ENCODE measurements at regions not wholly inside any gene's neighbourhood (a gene's known extent, or its start where the extent isn't known, plus 50 kb on each side); places are given as distances from the start of the nearest gene placed in this dataset.

- no peak overlapping the region for H2BK20ac ChIP-seq (ENCODE audit: low read depth, low read length, poor library complexity, severe bottlenecking)
- H3K27ac ChIP-seq (ENCODE audit: insufficient read length, low read depth, low read length) = no peak overlapping the region
These were observed 265.4 kb downstream of the FOXD2 start for GRCh38 chr1:47703156-47703825.

More at GRCh38 chr1:47703156-47703825, 265.4 kb downstream of the FOXD2 start:
- no peak overlapping the region for H4K91ac ChIP-seq (ENCODE audit: insufficient read length, low read depth, low read length)
- H3K36me3 Mint-ChIP-seq (ENCODE audit: insufficient read depth in 1 of 3, low read depth in 3 of 3) = no peaks in the 10 kb centered on the region
- H3K23ac ChIP-seq (ENCODE audit: insufficient read length, low read depth, low read length) = no peak overlapping the region
- no peak overlapping the region for H3K18ac ChIP-seq (ENCODE audit: insufficient read length, low read depth, low read length)
- H3K9me3 Mint-ChIP-seq = no peaks in the 10 kb centered on the region
- no peak overlapping the region for H2BK120ac ChIP-seq (ENCODE audit: low read depth, low read length, poor library complexity, severe bottlenecking)
- no peak overlapping the region for H3K9ac ChIP-seq (ENCODE audit: extremely low read depth, insufficient read length, low read length)
- H3K4me1 ChIP-seq (ENCODE audit: insufficient read depth, low read length) = no peaks in the 10 kb centered on the region
- WGBS (ENCODE audit: extremely low coverage, insufficient read length, low lambda C conversion rate) = no CpG with 5 or more reads among the region's 9 CpGs
- H3K27me3 ChIP-seq (ENCODE audit: insufficient read depth, low read length) = peaks cover 23% of the 10 kb centered on the region; the same call in 1 of the 2 replicates
- no peak overlapping the region for H3K4me2 ChIP-seq (ENCODE audit: insufficient read depth, insufficient read length, low read length)
- TF ChIP-seq, protein P1, sequence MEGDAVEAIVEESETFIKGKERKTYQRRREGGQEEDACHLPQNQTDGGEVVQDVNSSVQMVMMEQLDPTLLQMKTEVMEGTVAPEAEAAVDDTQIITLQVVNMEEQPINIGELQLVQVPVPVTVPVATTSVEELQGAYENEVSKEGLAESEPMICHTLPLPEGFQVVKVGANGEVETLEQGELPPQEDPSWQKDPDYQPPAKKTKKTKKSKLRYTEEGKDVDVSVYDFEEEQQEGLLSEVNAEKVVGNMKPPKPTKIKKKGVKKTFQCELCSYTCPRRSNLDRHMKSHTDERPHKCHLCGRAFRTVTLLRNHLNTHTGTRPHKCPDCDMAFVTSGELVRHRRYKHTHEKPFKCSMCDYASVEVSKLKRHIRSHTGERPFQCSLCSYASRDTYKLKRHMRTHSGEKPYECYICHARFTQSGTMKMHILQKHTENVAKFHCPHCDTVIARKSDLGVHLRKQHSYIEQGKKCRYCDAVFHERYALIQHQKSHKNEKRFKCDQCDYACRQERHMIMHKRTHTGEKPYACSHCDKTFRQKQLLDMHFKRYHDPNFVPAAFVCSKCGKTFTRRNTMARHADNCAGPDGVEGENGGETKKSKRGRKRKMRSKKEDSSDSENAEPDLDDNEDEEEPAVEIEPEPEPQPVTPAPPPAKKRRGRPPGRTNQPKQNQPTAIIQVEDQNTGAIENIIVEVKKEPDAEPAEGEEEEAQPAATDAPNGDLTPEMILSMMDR (conservative IDR thresholded peaks at IDR 0.05) = no peak
- peaks cover 3% of the 10 kb centered on the region for H3K23me2 ChIP-seq (ENCODE audit: insufficient read length, low read depth, low read length, poor library complexity, severe bottlenecking)
- H3K79me2 ChIP-seq (ENCODE audit: insufficient read depth, low read length) = no peaks in the 10 kb centered on the region
- H3K27me3 Mint-ChIP-seq (ENCODE audit: low read depth) = peaks cover 65% of the 10 kb centered on the region
- no peak overlapping the region for H3K56ac ChIP-seq (ENCODE audit: insufficient read length, low read depth, low read length)
- no peak for DNase-seq
- no peak overlapping the region for H4K5ac ChIP-seq (ENCODE audit: insufficient read length, low read depth, low read length)
- no peak overlapping the region for H3K4ac ChIP-seq (ENCODE audit: low read depth, low read length)
- H2BK15ac ChIP-seq (ENCODE audit: low read depth, low read length) = no peak overlapping the region
- H2BK12ac ChIP-seq (ENCODE audit: insufficient read length, low read depth, low read length) = no peak overlapping the region
- no peaks in the 10 kb centered on the region for H4K20me1 ChIP-seq (ENCODE audit: control insufficient read depth, insufficient read depth, insufficient read length)
- no peak overlapping the region for H3K14ac ChIP-seq (ENCODE audit: insufficient read depth, low read length)
- H2BK5ac ChIP-seq (ENCODE audit: insufficient read length, low read length) = no peak overlapping the region
- H3T11ph ChIP-seq (ENCODE audit: low read length) = no peak overlapping the region
- no peak overlapping the region for H2AFZ ChIP-seq (ENCODE audit: low read length)
- no peaks in the 10 kb centered on the region for H3K79me1 ChIP-seq (ENCODE audit: insufficient read depth, low read depth, low read length, poor library complexity, severe bottlenecking)
- no peaks in the 10 kb centered on the region for H3K9me3 ChIP-seq (ENCODE audit: control insufficient read depth, low read depth, low read length)
- H3K4me1 Mint-ChIP-seq = peaks cover 3 to 4% of the 10 kb centered on the region in 2 experiments
- H3K4me3 Mint-ChIP-seq = no peak overlapping the region
- peak overlapping the region in 1 of 3 experiments; percentile 23; a peak in 2 of 7 replicates for H3K27ac Mint-ChIP-seq
- H4K8ac ChIP-seq (replicated peaks; ENCODE audit: insufficient read length, low read depth, low read length) = no peak overlapping the region
- no peak overlapping the region for H2AK5ac ChIP-seq (ENCODE audit: insufficient read length, low read length)

All from H9 (cell line).